ENCODE measurements at regions not wholly inside any gene's neighbourhood (a gene's known extent, or its start where the extent isn't known, plus 50 kb on each side); places are given as distances from the start of the nearest gene placed in this dataset.

- ATAC-seq = no peak
- CTCF ChIA-PET = no interaction called here
These were observed 92.3 kb upstream of the MRPS22 start for GRCh38 chr3:139251529-139251928.

DNA sequence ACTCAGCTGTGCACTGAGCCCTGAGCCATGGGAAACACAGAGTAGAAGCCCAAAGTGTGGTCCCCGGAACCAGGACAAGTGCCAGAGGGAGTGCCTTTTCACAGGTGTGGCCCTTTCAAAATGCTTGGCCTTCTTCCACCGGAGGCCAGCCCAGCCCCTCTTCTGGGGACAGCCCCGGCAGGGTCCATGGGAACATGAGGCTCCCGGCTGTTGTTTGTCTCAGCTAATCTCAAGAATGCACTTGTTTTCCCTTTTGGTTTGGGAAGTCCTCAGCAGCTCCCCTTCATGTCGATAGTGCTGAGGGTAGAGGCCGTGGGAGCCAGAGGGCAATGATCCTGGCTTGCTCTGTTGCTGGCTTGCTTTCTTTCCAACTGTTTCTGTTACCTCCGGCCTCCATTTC is 91.1 kb upstream of the MRPS22 start:
- peaks cover 4% of the 10 kb centered on the region for H3K27me3 Mint-ChIP-seq (ENCODE audit: low read depth)
- CTCF ChIA-PET = interaction anchor here (0.9 kb wide), 1 partner anchor 76 kb away, joined by 3 read pairs; no protein-coding TSS in a partner anchor

More at GRCh38 chr3:139251529-139251928, 92.3 kb upstream of the MRPS22 start:
- DNase-seq (ENCODE audit: low spot score) = no peak
- Mint-ChIP-seq H3K27me3 (ENCODE audit: low read depth) (peaks cover 4% of the 10 kb centered on the region), H3K4me1 (no peaks in the 10 kb centered on the region), H3K9me3 (peaks cover 17% of the 10 kb centered on the region), H3K27ac (no peak overlapping the region), H3K4me3 (no peak overlapping the region), H3K36me3 (no peaks in the 10 kb centered on the region)
- POLR2A ChIA-PET = no interaction called here
- TF ChIP-seq FOXP1 (CRISPR knock-in tag; IDR thresholded peaks at IDR 0.05; ENCODE audit: borderline replicate concordance) = no peak

More for the DNA sequence above, 91.1 kb upstream of the MRPS22 start:
- peaks cover 17% of the 10 kb centered on the region for H3K9me3 Mint-ChIP-seq
- no peaks in the 10 kb centered on the region for H3K36me3 Mint-ChIP-seq
- DNase-seq (ENCODE audit: low spot score) (no peak), ATAC-seq (no peak)
- TF ChIP-seq ARID4B (CRISPR knock-in tag; IDR thresholded peaks at IDR 0.05; ENCODE audit: borderline replicate concordance) (no peak), RORB (CRISPR knock-in tag; IDR thresholded peaks at IDR 0.05) (no peak), ZNF425 (CRISPR knock-in tag; conservative IDR thresholded peaks at IDR 0.05) (no peak), ZNF317 (CRISPR knock-in tag; IDR thresholded peaks at IDR 0.05; ENCODE audit: borderline replicate concordance, low read depth) (no peak), FOXP4 (CRISPR knock-in tag; IDR thresholded peaks at IDR 0.05) (no peak), USF2 (CRISPR knock-in tag; IDR thresholded peaks at IDR 0.05) (no peak), NFATC4 (CRISPR knock-in tag; IDR thresholded peaks at IDR 0.05) (no peak), MXD4 (CRISPR knock-in tag; IDR thresholded peaks at IDR 0.05; ENCODE audit: borderline replicate concordance) (no peak), ZBTB21 (CRISPR knock-in tag; IDR thresholded peaks at IDR 0.05; ENCODE audit: borderline replicate concordance) (no peak), NR1H2 (CRISPR knock-in tag; IDR thresholded peaks at IDR 0.05) (no peak)
- TF ChIP-seq, protein P1, sequence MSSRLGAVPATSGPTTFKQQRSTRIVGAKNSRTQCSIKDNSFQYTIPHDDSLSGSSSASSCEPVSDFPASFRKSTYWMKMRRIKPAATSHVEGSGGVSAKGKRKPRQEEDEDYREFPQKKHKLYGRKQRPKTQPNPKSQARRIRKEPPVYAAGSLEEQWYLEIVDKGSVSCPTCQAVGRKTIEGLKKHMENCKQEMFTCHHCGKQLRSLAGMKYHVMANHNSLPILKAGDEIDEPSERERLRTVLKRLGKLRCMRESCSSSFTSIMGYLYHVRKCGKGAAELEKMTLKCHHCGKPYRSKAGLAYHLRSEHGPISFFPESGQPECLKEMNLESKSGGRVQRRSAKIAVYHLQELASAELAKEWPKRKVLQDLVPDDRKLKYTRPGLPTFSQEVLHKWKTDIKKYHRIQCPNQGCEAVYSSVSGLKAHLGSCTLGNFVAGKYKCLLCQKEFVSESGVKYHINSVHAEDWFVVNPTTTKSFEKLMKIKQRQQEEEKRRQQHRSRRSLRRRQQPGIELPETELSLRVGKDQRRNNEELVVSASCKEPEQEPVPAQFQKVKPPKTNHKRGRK (CRISPR knock-in tag; IDR thresholded peaks at IDR 0.05; ENCODE audit: borderline replicate concordance) = no peak
- TF ChIP-seq, protein P2, sequence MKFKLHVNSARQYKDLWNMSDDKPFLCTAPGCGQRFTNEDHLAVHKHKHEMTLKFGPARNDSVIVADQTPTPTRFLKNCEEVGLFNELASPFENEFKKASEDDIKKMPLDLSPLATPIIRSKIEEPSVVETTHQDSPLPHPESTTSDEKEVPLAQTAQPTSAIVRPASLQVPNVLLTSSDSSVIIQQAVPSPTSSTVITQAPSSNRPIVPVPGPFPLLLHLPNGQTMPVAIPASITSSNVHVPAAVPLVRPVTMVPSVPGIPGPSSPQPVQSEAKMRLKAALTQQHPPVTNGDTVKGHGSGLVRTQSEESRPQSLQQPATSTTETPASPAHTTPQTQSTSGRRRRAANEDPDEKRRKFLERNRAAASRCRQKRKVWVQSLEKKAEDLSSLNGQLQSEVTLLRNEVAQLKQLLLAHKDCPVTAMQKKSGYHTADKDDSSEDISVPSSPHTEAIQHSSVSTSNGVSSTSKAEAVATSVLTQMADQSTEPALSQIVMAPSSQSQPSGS (CRISPR knock-in tag; IDR thresholded peaks at IDR 0.05; ENCODE audit: borderline replicate concordance, low read depth) = no peak
- TF ChIP-seq, protein P3, sequence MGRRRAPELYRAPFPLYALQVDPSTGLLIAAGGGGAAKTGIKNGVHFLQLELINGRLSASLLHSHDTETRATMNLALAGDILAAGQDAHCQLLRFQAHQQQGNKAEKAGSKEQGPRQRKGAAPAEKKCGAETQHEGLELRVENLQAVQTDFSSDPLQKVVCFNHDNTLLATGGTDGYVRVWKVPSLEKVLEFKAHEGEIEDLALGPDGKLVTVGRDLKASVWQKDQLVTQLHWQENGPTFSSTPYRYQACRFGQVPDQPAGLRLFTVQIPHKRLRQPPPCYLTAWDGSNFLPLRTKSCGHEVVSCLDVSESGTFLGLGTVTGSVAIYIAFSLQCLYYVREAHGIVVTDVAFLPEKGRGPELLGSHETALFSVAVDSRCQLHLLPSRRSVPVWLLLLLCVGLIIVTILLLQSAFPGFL (CRISPR knock-in tag; IDR thresholded peaks at IDR 0.05; ENCODE audit: borderline replicate concordance) = no peak
- POLR2A ChIA-PET = no interaction called here
- H3K27ac Mint-ChIP-seq = no peak overlapping the region
- no peaks in the 10 kb centered on the region for H3K4me1 Mint-ChIP-seq
- no peak overlapping the region for H3K4me3 Mint-ChIP-seq

All from WTC11 (cell line).